ENCODE measurements at regions not wholly inside any gene's neighbourhood (a gene's known extent, or its start where the extent isn't known, plus 50 kb on each side); places are given as distances from the start of the nearest gene placed in this dataset.

GRCh38 chr5:159456722-159457465 lies 126.6 kb upstream of the IL12B start:
- Histone ChIP-seq H3K27ac (no peak overlapping the region), H3K36me3 (no peaks in the 10 kb centered on the region), H3K4me1 (no peaks in the 10 kb centered on the region), H3K9me3 (replicated peaks) (no peaks in the 10 kb centered on the region), H3K4me3 (no peak overlapping the region), H3K27me3 (no peaks in the 10 kb centered on the region)
- DNase-seq = no peak

GRCh38 chr5:159458217-159458711 lies 128.0 kb upstream of the IL12B start:
- H3K27me3 ChIP-seq = no peaks in the 10 kb centered on the region
- H3K4me3 ChIP-seq = no peak overlapping the region
- no peak overlapping the region for H3K27ac ChIP-seq
- H3K4me1 ChIP-seq = no peaks in the 10 kb centered on the region
- no peaks in the 10 kb centered on the region for H3K9me3 ChIP-seq (replicated peaks)
- no peak for DNase-seq
- H3K36me3 ChIP-seq = no peaks in the 10 kb centered on the region

GRCh38 chr5:159459132-159459627 lies 128.9 kb upstream of the IL12B start:
- Histone ChIP-seq H3K4me1 (no peaks in the 10 kb centered on the region), H3K9me3 (replicated peaks) (no peaks in the 10 kb centered on the region), H3K27ac (no peak overlapping the region), H3K36me3 (no peaks in the 10 kb centered on the region), H3K4me3 (no peak overlapping the region), H3K27me3 (no peaks in the 10 kb centered on the region)
- no peak for DNase-seq

- H3K27me3 ChIP-seq = no peaks in the 10 kb centered on the region
- no peak for DNase-seq
- no peaks in the 10 kb centered on the region for H3K4me1 ChIP-seq
- no peaks in the 10 kb centered on the region for H3K9me3 ChIP-seq (replicated peaks)
- no peak overlapping the region for H3K27ac ChIP-seq
- H3K36me3 ChIP-seq = no peaks in the 10 kb centered on the region
- no peak overlapping the region for H3K4me3 ChIP-seq
Measured at GRCh38 chr5:159459951-159460538, 129.8 kb upstream of the IL12B start.

GRCh38 chr5:159463590-159464321 lies 133.5 kb upstream of the IL12B start:
- Histone ChIP-seq H3K4me1 (no peaks in the 10 kb centered on the region), H3K27me3 (no peaks in the 10 kb centered on the region), H3K36me3 (no peaks in the 10 kb centered on the region), H3K4me3 (no peak overlapping the region), H3K27ac (no peak overlapping the region), H3K9me3 (replicated peaks) (no peaks in the 10 kb centered on the region)
- DNase-seq = no peak

GRCh38 chr5:159465604-159466003 lies 135.3 kb upstream of the IL12B start:
- Histone ChIP-seq H3K4me1 (no peaks in the 10 kb centered on the region), H3K36me3 (no peaks in the 10 kb centered on the region), H3K27me3 (no peaks in the 10 kb centered on the region), H3K9me3 (replicated peaks) (no peaks in the 10 kb centered on the region), H3K4me3 (no peak overlapping the region), H3K27ac (no peak overlapping the region)
- no peak for DNase-seq

- H3K4me1 ChIP-seq = no peaks in the 10 kb centered on the region
- H3K36me3 ChIP-seq = no peaks in the 10 kb centered on the region
- no peaks in the 10 kb centered on the region for H3K27me3 ChIP-seq
- H3K27ac ChIP-seq = no peak overlapping the region
- no peaks in the 10 kb centered on the region for H3K9me3 ChIP-seq (replicated peaks)
- DNase-seq = no peak
- H3K4me3 ChIP-seq = no peak overlapping the region
Measured at GRCh38 chr5:159467666-159468065, 137.4 kb upstream of the IL12B start.

- no peaks in the 10 kb centered on the region for H3K27me3 ChIP-seq
- no peaks in the 10 kb centered on the region for H3K9me3 ChIP-seq (replicated peaks)
- H3K27ac ChIP-seq = no peak overlapping the region
- no peak for DNase-seq
- H3K36me3 ChIP-seq = no peaks in the 10 kb centered on the region
- no peaks in the 10 kb centered on the region for H3K4me1 ChIP-seq
- H3K4me3 ChIP-seq = no peak overlapping the region
Measured at GRCh38 chr5:159469496-159470372, 139.4 kb upstream of the IL12B start.

- H3K36me3 ChIP-seq = no peaks in the 10 kb centered on the region
- H3K27ac ChIP-seq = no peak overlapping the region
- no peaks in the 10 kb centered on the region for H3K4me1 ChIP-seq
- peak; percentile 6 to 26 for DNase-seq
- no peaks in the 10 kb centered on the region for H3K27me3 ChIP-seq
- no peaks in the 10 kb centered on the region for H3K9me3 ChIP-seq (replicated peaks)
- no peak overlapping the region for H3K4me3 ChIP-seq
Measured at GRCh38 chr5:159471904-159472303, 141.6 kb upstream of the IL12B start.

GRCh38 chr5:159475026-159475425 lies 144.7 kb upstream of the IL12B start:
- Histone ChIP-seq H3K4me3 (no peak overlapping the region), H3K4me1 (no peaks in the 10 kb centered on the region), H3K9me3 (replicated peaks) (no peaks in the 10 kb centered on the region), H3K27me3 (no peaks in the 10 kb centered on the region), H3K36me3 (no peaks in the 10 kb centered on the region), H3K27ac (no peak overlapping the region)
- no peak for DNase-seq

- Histone ChIP-seq H3K36me3 (no peaks in the 10 kb centered on the region), H3K27me3 (no peaks in the 10 kb centered on the region), H3K4me1 (no peaks in the 10 kb centered on the region), H3K27ac (no peak overlapping the region), H3K4me3 (no peak overlapping the region), H3K9me3 (replicated peaks) (no peaks in the 10 kb centered on the region)
- DNase-seq = no peak
Measured at GRCh38 chr5:159478950-159479349, 148.7 kb upstream of the IL12B start.

- no peak for DNase-seq
- no peaks in the 10 kb centered on the region for H3K36me3 ChIP-seq
- no peak overlapping the region for H3K4me3 ChIP-seq
- H3K27me3 ChIP-seq = no peaks in the 10 kb centered on the region
- H3K27ac ChIP-seq = no peak overlapping the region
- no peaks in the 10 kb centered on the region for H3K9me3 ChIP-seq (replicated peaks)
- H3K4me1 ChIP-seq = no peaks in the 10 kb centered on the region
Measured at GRCh38 chr5:159480849-159481248, 150.6 kb upstream of the IL12B start.

GRCh38 chr5:159481751-159482150 lies 151.5 kb upstream of the IL12B start:
- no peak for DNase-seq

GRCh38 chr5:159486836-159487235 lies 156.5 kb upstream of the IL12B start:
- Histone ChIP-seq H3K27ac (no peak overlapping the region), H3K4me3 (no peak overlapping the region), H3K9me3 (replicated peaks) (no peaks in the 10 kb centered on the region), H3K36me3 (no peaks in the 10 kb centered on the region), H3K4me1 (no peaks in the 10 kb centered on the region), H3K27me3 (peaks cover 3% of the 10 kb centered on the region; the same call in 1 of the 2 replicates)
- no peak for DNase-seq

More at GRCh38 chr5:159481751-159482150, 151.5 kb upstream of the IL12B start:
- Histone ChIP-seq H3K27me3 (no peaks in the 10 kb centered on the region), H3K36me3 (no peaks in the 10 kb centered on the region), H3K27ac (no peak overlapping the region), H3K9me3 (replicated peaks) (no peaks in the 10 kb centered on the region), H3K4me3 (no peak overlapping the region), H3K4me1 (no peaks in the 10 kb centered on the region)

Data from SJCRH30 (cell line).